ENCODE measurements at regions not wholly inside any gene's neighbourhood (a gene's known extent, or its start where the extent isn't known, plus 50 kb on each side); places are given as distances from the start of the nearest gene placed in this dataset.

GRCh38 chr2:59655809-59656208, 897.6 kb downstream of the BCL11A start:
- H3K9me3 ChIP-seq (ENCODE audit: low read depth) = no peaks in the 10 kb centered on the region
- no peaks in the 10 kb centered on the region for H3K27me3 ChIP-seq (replicated peaks; ENCODE audit: insufficient read depth)
- TF ChIP-seq EZH2phosphoT487 (IDR thresholded peaks at IDR 0.05; ENCODE audit: insufficient read depth, low read depth) (no peak), EZH2 (IDR thresholded peaks at IDR 0.05; ENCODE audit: insufficient read depth, poor library complexity, severe bottlenecking) (no peak)
- H3K36me3 ChIP-seq (ENCODE audit: low read depth) = no peaks in the 10 kb centered on the region
- no peaks in the 10 kb centered on the region for H3K79me2 ChIP-seq (ENCODE audit: insufficient read depth)
- WGBS, 2 experiments (ENCODE audit: low coverage in 1 of 2, low lambda C conversion rate in 2 of 2, missing lambda C conversion rate in 2 of 2) = 52 to 63% methylated on average over 9 of the region's 9 CpGs
- no peaks in the 10 kb centered on the region for H3F3A ChIP-seq (ENCODE audit: insufficient read depth)
- no peak overlapping the region for H3K9ac ChIP-seq
- H2AFZ ChIP-seq = no peak overlapping the region
- H4K20me1 ChIP-seq (ENCODE audit: insufficient read depth) = no peaks in the 10 kb centered on the region
- H3K4me1 ChIP-seq (ENCODE audit: insufficient read depth) = no peaks in the 10 kb centered on the region
- no peak for DNase-seq
- H3K27ac ChIP-seq = no peak overlapping the region
- no peaks in the 10 kb centered on the region for H3K9me2 ChIP-seq (ENCODE audit: insufficient read depth)
- H3K4me2 ChIP-seq (ENCODE audit: unreplicated experiment) = no peak overlapping the region
- in situ Hi-C loops (cut with MboI) = no loop called here
- H3K4me3 ChIP-seq = no peak overlapping the region

DNA sequence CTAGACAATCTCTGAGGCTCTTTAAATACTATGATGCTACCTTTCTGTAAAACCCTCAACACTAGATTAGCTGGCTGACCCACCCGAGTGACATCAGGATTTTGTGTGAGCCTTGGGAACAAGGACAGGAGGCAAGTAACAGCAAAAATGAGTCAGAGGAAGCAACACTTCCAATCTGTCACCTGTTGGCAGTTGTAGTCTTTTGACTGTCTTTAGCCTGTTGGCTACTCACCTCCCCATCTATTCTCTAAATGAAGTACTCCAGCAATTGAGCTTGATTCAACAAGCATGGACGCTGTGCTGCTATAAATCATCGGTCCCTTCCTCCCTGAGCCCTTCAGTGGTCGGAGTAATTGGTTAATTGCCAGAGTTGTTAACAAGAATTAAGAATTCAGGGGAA, 898.7 kb downstream of the BCL11A start:
- no peaks in the 10 kb centered on the region for H3K36me3 ChIP-seq (ENCODE audit: low read depth)
- H3K9ac ChIP-seq = no peak overlapping the region
- no peaks in the 10 kb centered on the region for H3K79me2 ChIP-seq (ENCODE audit: insufficient read depth)
- no peaks in the 10 kb centered on the region for H3K4me1 ChIP-seq (ENCODE audit: insufficient read depth)
- no peak for DNase-seq
- WGBS, 2 experiments (ENCODE audit: low coverage in 1 of 2, low lambda C conversion rate in 2 of 2, missing lambda C conversion rate in 2 of 2) = 10% methylated on average over 4 of the region's 4 CpGs
- H3K9me2 ChIP-seq (ENCODE audit: insufficient read depth) = no peaks in the 10 kb centered on the region
- in situ Hi-C loops (cut with MboI) = no loop called here
- H3K9me3 ChIP-seq (ENCODE audit: low read depth) = no peaks in the 10 kb centered on the region
- no peak overlapping the region for H3K4me3 ChIP-seq
- H3K27ac ChIP-seq = no peak overlapping the region
- no peak overlapping the region for H3K4me2 ChIP-seq (ENCODE audit: unreplicated experiment)
- H3K27me3 ChIP-seq (replicated peaks; ENCODE audit: insufficient read depth) = no peaks in the 10 kb centered on the region
- no peaks in the 10 kb centered on the region for H4K20me1 ChIP-seq (ENCODE audit: insufficient read depth)
- no peak for TF ChIP-seq EZH2 (IDR thresholded peaks at IDR 0.05; ENCODE audit: insufficient read depth, poor library complexity, severe bottlenecking)
- no peak for TF ChIP-seq EZH2phosphoT487 (IDR thresholded peaks at IDR 0.05; ENCODE audit: insufficient read depth, low read depth)
- no peak overlapping the region for H2AFZ ChIP-seq
- H3F3A ChIP-seq (ENCODE audit: insufficient read depth) = no peaks in the 10 kb centered on the region

DNA sequence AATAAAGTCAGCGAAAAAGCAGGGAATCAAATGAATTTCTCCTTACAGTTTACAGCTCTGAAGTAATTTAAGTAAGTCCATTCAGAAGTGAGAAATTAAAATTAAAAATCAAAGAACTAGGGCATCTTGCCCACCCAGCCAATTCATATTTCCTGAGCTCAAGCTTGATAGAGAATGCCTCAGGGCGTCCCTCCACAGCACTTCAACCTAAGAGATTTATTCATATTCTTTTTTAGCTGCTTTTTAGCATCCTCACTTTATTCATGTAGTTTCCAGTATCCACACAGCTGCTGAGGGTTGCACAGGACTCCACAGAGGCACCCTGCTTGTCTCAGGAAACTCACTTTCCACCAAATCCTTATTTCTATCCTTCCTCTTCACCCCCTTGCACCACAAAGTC, 900.3 kb downstream of the BCL11A start:
- Histone ChIP-seq H2AFZ (no peak overlapping the region), H3K27me3 (replicated peaks; ENCODE audit: insufficient read depth) (no peaks in the 10 kb centered on the region), H3K9me3 (ENCODE audit: low read depth) (no peaks in the 10 kb centered on the region), H3K27ac (no peak overlapping the region), H3K79me2 (ENCODE audit: insufficient read depth) (no peaks in the 10 kb centered on the region), H3K9ac (no peak overlapping the region), H3F3A (ENCODE audit: insufficient read depth) (no peaks in the 10 kb centered on the region), H3K4me2 (ENCODE audit: unreplicated experiment) (no peak overlapping the region), H3K4me3 (no peak overlapping the region), H4K20me1 (ENCODE audit: insufficient read depth) (no peaks in the 10 kb centered on the region), H3K4me1 (ENCODE audit: insufficient read depth) (no peaks in the 10 kb centered on the region), H3K9me2 (ENCODE audit: insufficient read depth) (no peaks in the 10 kb centered on the region), H3K36me3 (ENCODE audit: low read depth) (no peaks in the 10 kb centered on the region)
- 1 to 3% methylated on average over 2 of the region's 2 CpGs for WGBS, 2 experiments (ENCODE audit: low coverage in 1 of 2, low lambda C conversion rate in 2 of 2, missing lambda C conversion rate in 2 of 2)
- no peak for DNase-seq
- in situ Hi-C loops (cut with MboI) = no loop called here
- TF ChIP-seq EZH2 (IDR thresholded peaks at IDR 0.05; ENCODE audit: insufficient read depth, poor library complexity, severe bottlenecking) = no peak
- TF ChIP-seq EZH2phosphoT487 (IDR thresholded peaks at IDR 0.05; ENCODE audit: insufficient read depth, low read depth) = no peak

GRCh38 chr2:59630789-59631188, 922.7 kb downstream of the BCL11A start:
- in situ Hi-C loops (cut with MboI) = no loop called here
- Histone ChIP-seq H3K27me3 (replicated peaks; ENCODE audit: insufficient read depth) (no peaks in the 10 kb centered on the region), H4K20me1 (ENCODE audit: insufficient read depth) (no peaks in the 10 kb centered on the region), H2AFZ (no peak overlapping the region), H3K79me2 (ENCODE audit: insufficient read depth) (no peaks in the 10 kb centered on the region), H3K9ac (no peak overlapping the region), H3K36me3 (ENCODE audit: low read depth) (no peaks in the 10 kb centered on the region), H3K9me3 (ENCODE audit: low read depth) (no peaks in the 10 kb centered on the region), H3K9me2 (ENCODE audit: insufficient read depth) (no peaks in the 10 kb centered on the region), H3F3A (ENCODE audit: insufficient read depth) (no peaks in the 10 kb centered on the region), H3K27ac (no peak overlapping the region), H3K4me3 (no peak overlapping the region), H3K4me2 (ENCODE audit: unreplicated experiment) (no peak overlapping the region), H3K4me1 (ENCODE audit: insufficient read depth) (no peaks in the 10 kb centered on the region)
- 0 to 4% methylated on average over 1 of the region's 1 CpG for WGBS, 2 experiments (ENCODE audit: low coverage in 1 of 2, low lambda C conversion rate in 2 of 2, missing lambda C conversion rate in 2 of 2)
- TF ChIP-seq EZH2 (IDR thresholded peaks at IDR 0.05; ENCODE audit: insufficient read depth, poor library complexity, severe bottlenecking) (no peak), EZH2phosphoT487 (IDR thresholded peaks at IDR 0.05; ENCODE audit: insufficient read depth, low read depth) (no peak)
- DNase-seq = no peak

- in situ Hi-C loops (cut with MboI) = no loop called here
- Histone ChIP-seq H3K27ac (no peak overlapping the region), H4K20me1 (ENCODE audit: insufficient read depth) (no peaks in the 10 kb centered on the region), H3K36me3 (ENCODE audit: low read depth) (no peaks in the 10 kb centered on the region), H3K9me2 (ENCODE audit: insufficient read depth) (no peaks in the 10 kb centered on the region), H3K4me2 (ENCODE audit: unreplicated experiment) (no peak overlapping the region), H3K9me3 (ENCODE audit: low read depth) (no peaks in the 10 kb centered on the region), H3K4me1 (ENCODE audit: insufficient read depth) (no peaks in the 10 kb centered on the region), H2AFZ (no peak overlapping the region), H3K4me3 (no peak overlapping the region), H3K9ac (no peak overlapping the region), H3K79me2 (ENCODE audit: insufficient read depth) (no peaks in the 10 kb centered on the region), H3K27me3 (replicated peaks; ENCODE audit: insufficient read depth) (no peaks in the 10 kb centered on the region), H3F3A (ENCODE audit: insufficient read depth) (no peaks in the 10 kb centered on the region)
- 3 to 6% methylated on average over 1 of the region's 1 CpG for WGBS, 2 experiments (ENCODE audit: low coverage in 1 of 2, low lambda C conversion rate in 2 of 2, missing lambda C conversion rate in 2 of 2)
- TF ChIP-seq EZH2 (IDR thresholded peaks at IDR 0.05; ENCODE audit: insufficient read depth, poor library complexity, severe bottlenecking) = no peak
- TF ChIP-seq EZH2phosphoT487 (IDR thresholded peaks at IDR 0.05; ENCODE audit: insufficient read depth, low read depth) = no peak
- DNase-seq = no peak
Measured at GRCh38 chr2:59627599-59627998, 925.9 kb downstream of the BCL11A start.

All from GM23248 (cell line).